WTC11 (cell line): ENCODE measurements at regions not wholly inside any gene's neighbourhood (a gene's known extent, or its start where the extent isn't known, plus 50 kb on each side); places are given as distances from the start of the nearest gene placed in this dataset.

Experiments
- ATAC-seq: fragments of 200-7000 bp; cut with Tn5 transposase; 2 replicates; pipeline ENCODE4 v1.10.0; 2021; ENCODE audit warnings: mild to moderate bottlenecking, moderate library complexity
- CTCF ChIA-PET: fragments of 300-600 bp; sonication (Branson Sonifier 250); formaldehyde crosslinking; loops from one replicate; lab custom pipeline; 2021; ENCODE audit warnings: antibody characterized with exemption; lab: Charles Lee
- POLR2A ChIA-PET: fragments of 350-600 bp; sonication (Branson Sonifier 250); formaldehyde crosslinking; loops from one replicate; lab custom pipeline; 2021; ENCODE audit warnings: antibody characterized with exemption; lab: Charles Lee
- DNase-seq: peaks from one replicate; pipeline ENCODE4 v3.0.0; 2021; ENCODE audit warnings: low spot score
- H3K27ac Mint-ChIP-seq: 2 replicates; pipeline ENCODE4 v1.8.0; 2021; ENCODE audit warnings: mixed read lengths
- H3K27me3 Mint-ChIP-seq: 2 replicates; pipeline ENCODE4 v1.8.0; 2021; ENCODE audit warnings: low read depth, mild to moderate bottlenecking, moderate library complexity, mixed read lengths
- H3K36me3 Mint-ChIP-seq: 2 replicates; pipeline ENCODE4 v1.8.0; 2021; ENCODE audit warnings: mixed read lengths
- H3K4me1 Mint-ChIP-seq: 2 replicates; pipeline ENCODE4 v1.8.0; 2022; ENCODE audit warnings: mixed read lengths
- H3K4me3 Mint-ChIP-seq: 2 replicates; pipeline ENCODE4 v1.8.0; 2021; ENCODE audit warnings: mild to moderate bottlenecking, moderate library complexity, mixed read lengths
- H3K9me3 Mint-ChIP-seq: 2 replicates; pipeline ENCODE4 v1.8.0; 2021; ENCODE audit warnings: mixed read lengths
- ATF1 ChIP-seq: sonication (generic); formaldehyde crosslinking; IDR thresholded peaks from 2 replicates; pipeline ENCODE4 v1.8.1; 2023; ENCODE audit warnings: mild to moderate bottlenecking, moderate library complexity, missing genetic modification reagents
- CREB1 ChIP-seq: sonication (generic); formaldehyde crosslinking; IDR thresholded peaks from 2 replicates; pipeline ENCODE4 v1.8.0; 2023; ENCODE audit warnings: mild to moderate bottlenecking, missing genetic modification reagents
- GRHL2 ChIP-seq: fragments of 250-450 bp; sonication (Bioruptor Pico); IDR thresholded peaks from 2 replicates; pipeline ENCODE4 v1.8.0; 2022; ENCODE audit warnings: mild to moderate bottlenecking, moderate library complexity; ENCODE audit not compliant: insufficient replicate concordance, severe bottlenecking
- JAZF1 ChIP-seq: fragments of 250-450 bp; sonication (Bioruptor Pico); IDR thresholded peaks from 2 replicates; pipeline ENCODE4 v1.9.0; 2021; ENCODE audit warnings: moderate library complexity, mild to moderate bottlenecking, inconsistent platforms
- MYBL2 ChIP-seq: sonication (generic); formaldehyde crosslinking; IDR thresholded peaks from 2 replicates; pipeline ENCODE4 v1.8.1; 2023; ENCODE audit warnings: mild to moderate bottlenecking, moderate library complexity, missing genetic modification reagents
- SP1 ChIP-seq: sonication (generic); formaldehyde crosslinking; conservative IDR thresholded peaks from 2 replicates; pipeline ENCODE4 v1.8.1; 2022; ENCODE audit warnings: missing genetic modification reagents
- ZNF121 ChIP-seq: sonication (generic); formaldehyde crosslinking; IDR thresholded peaks from 2 replicates; pipeline ENCODE4 v1.8.0; 2023; ENCODE audit warnings: missing genetic modification reagents
- ZNF232 ChIP-seq: sonication (generic); formaldehyde crosslinking; IDR thresholded peaks from 2 replicates; pipeline ENCODE4 v1.8.0; 2022; ENCODE audit warnings: mild to moderate bottlenecking, missing genetic modification reagents
- ZNF263 ChIP-seq: sonication (generic); formaldehyde crosslinking; IDR thresholded peaks from 2 replicates; pipeline ENCODE4 v1.8.1; 2022; ENCODE audit warnings: low read depth, mild to moderate bottlenecking, moderate library complexity, missing genetic modification reagents
- TF ChIP-seq, protein P1 (sequence below): sonication (generic); formaldehyde crosslinking; IDR thresholded peaks from 2 replicates; pipeline ENCODE4 v1.8.0; 2022; ENCODE audit warnings: missing genetic modification reagents
- TF ChIP-seq, protein P2 (sequence below): fragments of 250-450 bp; sonication (Bioruptor Pico); IDR thresholded peaks from 2 replicates; pipeline ENCODE4 v1.8.0; 2021; ENCODE audit warnings: mild to moderate bottlenecking
- TF ChIP-seq, protein P3 (sequence below): sonication (generic); formaldehyde crosslinking; IDR thresholded peaks from 2 replicates; pipeline ENCODE4 v1.8.0; 2023; ENCODE audit warnings: missing genetic modification reagents, mild to moderate bottlenecking, borderline replicate concordance
- TF ChIP-seq, protein P4 (sequence below): sonication (generic); formaldehyde crosslinking; IDR thresholded peaks from 2 replicates; pipeline ENCODE4 v1.8.1; 2022; ENCODE audit warnings: low read depth, mild to moderate bottlenecking, moderate library complexity, missing genetic modification reagents, borderline replicate concordance
- TF ChIP-seq, protein P5 (sequence below): sonication (generic); formaldehyde crosslinking; IDR thresholded peaks from 2 replicates; pipeline ENCODE4 v1.8.1; 2023; ENCODE audit warnings: mild to moderate bottlenecking, missing genetic modification reagents, moderate library complexity
- TF ChIP-seq, protein P6 (sequence below): sonication (generic); formaldehyde crosslinking; IDR thresholded peaks from 2 replicates; pipeline ENCODE4 v1.8.1; 2023; ENCODE audit warnings: mild to moderate bottlenecking, missing genetic modification reagents, moderate library complexity
- TF ChIP-seq, protein P7 (sequence below): sonication (generic); formaldehyde crosslinking; conservative IDR thresholded peaks from 2 replicates; pipeline ENCODE4 v1.8.1; 2023; ENCODE audit warnings: mild to moderate bottlenecking, low read depth, missing genetic modification reagents, moderate library complexity
- TF ChIP-seq, protein P8 (sequence below): sonication (generic); formaldehyde crosslinking; IDR thresholded peaks from 2 replicates; pipeline ENCODE4 v1.8.0; 2023; ENCODE audit warnings: mild to moderate bottlenecking, missing genetic modification reagents

DNA sequence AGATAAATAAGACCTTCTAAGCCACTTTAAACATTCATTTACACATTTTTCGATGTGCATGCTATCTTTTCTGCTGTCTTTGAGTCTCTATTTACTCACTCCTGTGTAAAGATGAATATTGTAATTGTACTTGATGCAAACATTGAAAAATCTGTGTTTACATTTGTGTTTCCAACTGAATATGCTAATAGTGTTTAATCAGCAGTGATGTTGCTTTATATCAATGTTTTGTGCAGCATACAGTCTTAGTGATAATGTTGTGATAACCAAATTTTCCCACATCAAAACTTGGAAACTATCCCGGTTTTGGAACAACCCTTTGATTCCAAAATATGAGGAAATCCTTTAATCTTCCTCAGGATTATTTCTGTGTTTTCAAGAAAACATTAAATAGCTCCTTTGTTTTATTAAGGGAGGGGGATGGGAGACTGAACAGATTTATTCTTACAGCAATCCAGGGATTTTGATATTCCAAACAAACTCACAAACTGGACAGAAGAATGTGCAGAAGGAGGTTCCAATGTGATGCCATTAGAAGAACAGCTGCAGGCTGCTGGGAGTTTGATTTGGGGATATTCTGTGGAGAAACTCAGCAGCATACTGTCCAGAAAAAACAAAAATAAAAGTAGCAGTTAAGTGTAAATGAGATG lies 248.0 kb downstream of the S1PR1 start (continued):
- TF ChIP-seq CREB1 (CRISPR knock-in tag) (no peak), ATF1 (CRISPR knock-in tag) (no peak), MYBL2 (CRISPR knock-in tag) (no peak)

DNA sequence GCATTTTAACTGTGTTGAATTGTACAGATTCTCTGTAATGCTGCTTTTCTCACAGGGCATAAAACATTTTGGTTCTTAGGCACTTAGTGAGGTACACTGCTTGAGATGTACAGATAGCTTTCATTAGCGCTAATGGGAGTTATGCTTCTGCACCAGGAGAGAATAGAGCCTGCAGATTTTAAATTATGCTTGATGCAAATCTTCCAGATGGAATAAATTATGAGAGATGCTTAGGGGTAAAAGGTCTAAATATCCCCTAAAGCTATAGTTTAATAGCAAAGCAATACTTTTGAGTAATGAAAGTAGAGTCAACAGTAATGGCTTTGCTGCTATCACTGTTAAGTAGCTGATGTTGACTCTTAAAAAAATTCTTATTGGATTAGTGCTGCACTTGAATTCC lies 248.9 kb downstream of the S1PR1 start:
- DNase-seq, result no peak
- ChIA-PET CTCF (interaction anchor here (2.8 kb wide), 1 partner anchor 11 kb away, joined by 15 read pairs; no protein-coding TSS in a partner anchor), POLR2A (no interaction called here)
- no peak for ATAC-seq
- Mint-ChIP-seq H3K4me3 (no peak overlapping the region), H3K4me1 (peaks cover 11% of the 10 kb centered on the region), H3K9me3 (peaks cover 18% of the 10 kb centered on the region), H3K36me3 (peaks cover 7% of the 10 kb centered on the region), H3K27me3 (peaks cover 20% of the 10 kb centered on the region), H3K27ac (no peak overlapping the region)
- TF ChIP-seq ZNF263 (CRISPR knock-in tag) (no peak), SP1 (CRISPR knock-in tag) (no peak), ZNF232 (no peak), GRHL2 (CRISPR knock-in tag) (no peak), ZNF121 (CRISPR knock-in tag) (no peak), JAZF1 (CRISPR knock-in tag) (no peak)
- TF ChIP-seq, protein P1, sequence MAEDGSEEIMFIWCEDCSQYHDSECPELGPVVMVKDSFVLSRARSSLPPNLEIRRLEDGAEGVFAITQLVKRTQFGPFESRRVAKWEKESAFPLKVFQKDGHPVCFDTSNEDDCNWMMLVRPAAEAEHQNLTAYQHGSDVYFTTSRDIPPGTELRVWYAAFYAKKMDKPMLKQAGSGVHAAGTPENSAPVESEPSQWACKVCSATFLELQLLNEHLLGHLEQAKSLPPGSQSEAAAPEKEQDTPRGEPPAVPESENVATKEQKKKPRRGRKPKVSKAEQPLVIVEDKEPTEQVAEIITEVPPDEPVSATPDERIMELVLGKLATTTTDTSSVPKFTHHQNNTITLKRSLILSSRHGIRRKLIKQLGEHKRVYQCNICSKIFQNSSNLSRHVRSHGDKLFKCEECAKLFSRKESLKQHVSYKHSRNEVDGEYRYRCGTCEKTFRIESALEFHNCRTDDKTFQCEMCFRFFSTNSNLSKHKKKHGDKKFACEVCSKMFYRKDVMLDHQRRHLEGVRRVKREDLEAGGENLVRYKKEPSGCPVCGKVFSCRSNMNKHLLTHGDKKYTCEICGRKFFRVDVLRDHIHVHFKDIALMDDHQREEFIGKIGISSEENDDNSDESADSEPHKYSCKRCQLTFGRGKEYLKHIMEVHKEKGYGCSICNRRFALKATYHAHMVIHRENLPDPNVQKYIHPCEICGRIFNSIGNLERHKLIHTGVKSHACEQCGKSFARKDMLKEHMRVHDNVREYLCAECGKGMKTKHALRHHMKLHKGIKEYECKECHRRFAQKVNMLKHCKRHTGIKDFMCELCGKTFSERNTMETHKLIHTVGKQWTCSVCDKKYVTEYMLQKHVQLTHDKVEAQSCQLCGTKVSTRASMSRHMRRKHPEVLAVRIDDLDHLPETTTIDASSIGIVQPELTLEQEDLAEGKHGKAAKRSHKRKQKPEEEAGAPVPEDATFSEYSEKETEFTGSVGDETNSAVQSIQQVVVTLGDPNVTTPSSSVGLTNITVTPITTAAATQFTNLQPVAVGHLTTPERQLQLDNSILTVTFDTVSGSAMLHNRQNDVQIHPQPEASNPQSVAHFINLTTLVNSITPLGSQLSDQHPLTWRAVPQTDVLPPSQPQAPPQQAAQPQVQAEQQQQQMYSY (CRISPR knock-in tag), result no peak
- TF ChIP-seq, protein P2, sequence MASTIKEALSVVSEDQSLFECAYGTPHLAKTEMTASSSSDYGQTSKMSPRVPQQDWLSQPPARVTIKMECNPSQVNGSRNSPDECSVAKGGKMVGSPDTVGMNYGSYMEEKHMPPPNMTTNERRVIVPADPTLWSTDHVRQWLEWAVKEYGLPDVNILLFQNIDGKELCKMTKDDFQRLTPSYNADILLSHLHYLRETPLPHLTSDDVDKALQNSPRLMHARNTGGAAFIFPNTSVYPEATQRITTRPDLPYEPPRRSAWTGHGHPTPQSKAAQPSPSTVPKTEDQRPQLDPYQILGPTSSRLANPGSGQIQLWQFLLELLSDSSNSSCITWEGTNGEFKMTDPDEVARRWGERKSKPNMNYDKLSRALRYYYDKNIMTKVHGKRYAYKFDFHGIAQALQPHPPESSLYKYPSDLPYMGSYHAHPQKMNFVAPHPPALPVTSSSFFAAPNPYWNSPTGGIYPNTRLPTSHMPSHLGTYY, result no peak
- TF ChIP-seq, protein P3, sequence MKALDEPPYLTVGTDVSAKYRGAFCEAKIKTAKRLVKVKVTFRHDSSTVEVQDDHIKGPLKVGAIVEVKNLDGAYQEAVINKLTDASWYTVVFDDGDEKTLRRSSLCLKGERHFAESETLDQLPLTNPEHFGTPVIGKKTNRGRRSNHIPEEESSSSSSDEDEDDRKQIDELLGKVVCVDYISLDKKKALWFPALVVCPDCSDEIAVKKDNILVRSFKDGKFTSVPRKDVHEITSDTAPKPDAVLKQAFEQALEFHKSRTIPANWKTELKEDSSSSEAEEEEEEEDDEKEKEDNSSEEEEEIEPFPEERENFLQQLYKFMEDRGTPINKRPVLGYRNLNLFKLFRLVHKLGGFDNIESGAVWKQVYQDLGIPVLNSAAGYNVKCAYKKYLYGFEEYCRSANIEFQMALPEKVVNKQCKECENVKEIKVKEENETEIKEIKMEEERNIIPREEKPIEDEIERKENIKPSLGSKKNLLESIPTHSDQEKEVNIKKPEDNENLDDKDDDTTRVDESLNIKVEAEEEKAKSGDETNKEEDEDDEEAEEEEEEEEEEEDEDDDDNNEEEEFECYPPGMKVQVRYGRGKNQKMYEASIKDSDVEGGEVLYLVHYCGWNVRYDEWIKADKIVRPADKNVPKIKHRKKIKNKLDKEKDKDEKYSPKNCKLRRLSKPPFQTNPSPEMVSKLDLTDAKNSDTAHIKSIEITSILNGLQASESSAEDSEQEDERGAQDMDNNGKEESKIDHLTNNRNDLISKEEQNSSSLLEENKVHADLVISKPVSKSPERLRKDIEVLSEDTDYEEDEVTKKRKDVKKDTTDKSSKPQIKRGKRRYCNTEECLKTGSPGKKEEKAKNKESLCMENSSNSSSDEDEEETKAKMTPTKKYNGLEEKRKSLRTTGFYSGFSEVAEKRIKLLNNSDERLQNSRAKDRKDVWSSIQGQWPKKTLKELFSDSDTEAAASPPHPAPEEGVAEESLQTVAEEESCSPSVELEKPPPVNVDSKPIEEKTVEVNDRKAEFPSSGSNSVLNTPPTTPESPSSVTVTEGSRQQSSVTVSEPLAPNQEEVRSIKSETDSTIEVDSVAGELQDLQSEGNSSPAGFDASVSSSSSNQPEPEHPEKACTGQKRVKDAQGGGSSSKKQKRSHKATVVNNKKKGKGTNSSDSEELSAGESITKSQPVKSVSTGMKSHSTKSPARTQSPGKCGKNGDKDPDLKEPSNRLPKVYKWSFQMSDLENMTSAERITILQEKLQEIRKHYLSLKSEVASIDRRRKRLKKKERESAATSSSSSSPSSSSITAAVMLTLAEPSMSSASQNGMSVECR (CRISPR knock-in tag), result no peak
- TF ChIP-seq, protein P4, sequence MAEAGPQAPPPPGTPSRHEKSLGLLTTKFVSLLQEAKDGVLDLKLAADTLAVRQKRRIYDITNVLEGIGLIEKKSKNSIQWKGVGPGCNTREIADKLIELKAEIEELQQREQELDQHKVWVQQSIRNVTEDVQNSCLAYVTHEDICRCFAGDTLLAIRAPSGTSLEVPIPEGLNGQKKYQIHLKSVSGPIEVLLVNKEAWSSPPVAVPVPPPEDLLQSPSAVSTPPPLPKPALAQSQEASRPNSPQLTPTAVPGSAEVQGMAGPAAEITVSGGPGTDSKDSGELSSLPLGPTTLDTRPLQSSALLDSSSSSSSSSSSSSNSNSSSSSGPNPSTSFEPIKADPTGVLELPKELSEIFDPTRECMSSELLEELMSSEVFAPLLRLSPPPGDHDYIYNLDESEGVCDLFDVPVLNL (CRISPR knock-in tag), result no peak
- TF ChIP-seq, protein P5, sequence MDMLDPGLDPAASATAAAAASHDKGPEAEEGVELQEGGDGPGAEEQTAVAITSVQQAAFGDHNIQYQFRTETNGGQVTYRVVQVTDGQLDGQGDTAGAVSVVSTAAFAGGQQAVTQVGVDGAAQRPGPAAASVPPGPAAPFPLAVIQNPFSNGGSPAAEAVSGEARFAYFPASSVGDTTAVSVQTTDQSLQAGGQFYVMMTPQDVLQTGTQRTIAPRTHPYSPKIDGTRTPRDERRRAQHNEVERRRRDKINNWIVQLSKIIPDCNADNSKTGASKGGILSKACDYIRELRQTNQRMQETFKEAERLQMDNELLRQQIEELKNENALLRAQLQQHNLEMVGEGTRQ, result no peak
- TF ChIP-seq, protein P6, sequence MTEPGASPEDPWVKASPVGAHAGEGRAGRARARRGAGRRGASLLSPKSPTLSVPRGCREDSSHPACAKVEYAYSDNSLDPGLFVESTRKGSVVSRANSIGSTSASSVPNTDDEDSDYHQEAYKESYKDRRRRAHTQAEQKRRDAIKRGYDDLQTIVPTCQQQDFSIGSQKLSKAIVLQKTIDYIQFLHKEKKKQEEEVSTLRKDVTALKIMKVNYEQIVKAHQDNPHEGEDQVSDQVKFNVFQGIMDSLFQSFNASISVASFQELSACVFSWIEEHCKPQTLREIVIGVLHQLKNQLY (CRISPR knock-in tag), result no peak
- TF ChIP-seq, protein P7, sequence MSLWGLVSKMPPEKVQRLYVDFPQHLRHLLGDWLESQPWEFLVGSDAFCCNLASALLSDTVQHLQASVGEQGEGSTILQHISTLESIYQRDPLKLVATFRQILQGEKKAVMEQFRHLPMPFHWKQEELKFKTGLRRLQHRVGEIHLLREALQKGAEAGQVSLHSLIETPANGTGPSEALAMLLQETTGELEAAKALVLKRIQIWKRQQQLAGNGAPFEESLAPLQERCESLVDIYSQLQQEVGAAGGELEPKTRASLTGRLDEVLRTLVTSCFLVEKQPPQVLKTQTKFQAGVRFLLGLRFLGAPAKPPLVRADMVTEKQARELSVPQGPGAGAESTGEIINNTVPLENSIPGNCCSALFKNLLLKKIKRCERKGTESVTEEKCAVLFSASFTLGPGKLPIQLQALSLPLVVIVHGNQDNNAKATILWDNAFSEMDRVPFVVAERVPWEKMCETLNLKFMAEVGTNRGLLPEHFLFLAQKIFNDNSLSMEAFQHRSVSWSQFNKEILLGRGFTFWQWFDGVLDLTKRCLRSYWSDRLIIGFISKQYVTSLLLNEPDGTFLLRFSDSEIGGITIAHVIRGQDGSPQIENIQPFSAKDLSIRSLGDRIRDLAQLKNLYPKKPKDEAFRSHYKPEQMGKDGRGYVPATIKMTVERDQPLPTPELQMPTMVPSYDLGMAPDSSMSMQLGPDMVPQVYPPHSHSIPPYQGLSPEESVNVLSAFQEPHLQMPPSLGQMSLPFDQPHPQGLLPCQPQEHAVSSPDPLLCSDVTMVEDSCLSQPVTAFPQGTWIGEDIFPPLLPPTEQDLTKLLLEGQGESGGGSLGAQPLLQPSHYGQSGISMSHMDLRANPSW, result no peak
- TF ChIP-seq, protein P8, sequence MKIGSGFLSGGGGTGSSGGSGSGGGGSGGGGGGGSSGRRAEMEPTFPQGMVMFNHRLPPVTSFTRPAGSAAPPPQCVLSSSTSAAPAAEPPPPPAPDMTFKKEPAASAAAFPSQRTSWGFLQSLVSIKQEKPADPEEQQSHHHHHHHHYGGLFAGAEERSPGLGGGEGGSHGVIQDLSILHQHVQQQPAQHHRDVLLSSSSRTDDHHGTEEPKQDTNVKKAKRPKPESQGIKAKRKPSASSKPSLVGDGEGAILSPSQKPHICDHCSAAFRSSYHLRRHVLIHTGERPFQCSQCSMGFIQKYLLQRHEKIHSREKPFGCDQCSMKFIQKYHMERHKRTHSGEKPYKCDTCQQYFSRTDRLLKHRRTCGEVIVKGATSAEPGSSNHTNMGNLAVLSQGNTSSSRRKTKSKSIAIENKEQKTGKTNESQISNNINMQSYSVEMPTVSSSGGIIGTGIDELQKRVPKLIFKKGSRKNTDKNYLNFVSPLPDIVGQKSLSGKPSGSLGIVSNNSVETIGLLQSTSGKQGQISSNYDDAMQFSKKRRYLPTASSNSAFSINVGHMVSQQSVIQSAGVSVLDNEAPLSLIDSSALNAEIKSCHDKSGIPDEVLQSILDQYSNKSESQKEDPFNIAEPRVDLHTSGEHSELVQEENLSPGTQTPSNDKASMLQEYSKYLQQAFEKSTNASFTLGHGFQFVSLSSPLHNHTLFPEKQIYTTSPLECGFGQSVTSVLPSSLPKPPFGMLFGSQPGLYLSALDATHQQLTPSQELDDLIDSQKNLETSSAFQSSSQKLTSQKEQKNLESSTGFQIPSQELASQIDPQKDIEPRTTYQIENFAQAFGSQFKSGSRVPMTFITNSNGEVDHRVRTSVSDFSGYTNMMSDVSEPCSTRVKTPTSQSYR, result no peak
